Mesothelial cell of epicardium (in vitro differentiated cells): ENCODE measurements at regions not wholly inside any gene's neighbourhood (a gene's known extent, or its start where the extent isn't known, plus 50 kb on each side); places are given as distances from the start of the nearest gene placed in this dataset.
"Not testable (repeated sequence)": the region's sequence is repeated elsewhere in the genome, so short reads cannot be mapped to it uniquely, and the experiment has no call there.

ENCODE experiments used
- DNase-seq, 2 experiments: peaks; one replicate each; pipeline ENCODE4 v3.0.0; 2021; ENCODE audit warnings: low spot score in 2 of 2; ENCODE audit not compliant: unreplicated experiment in 2 of 2
- H3K27ac Mint-ChIP-seq: 2 replicates; pipeline ENCODE4 v1.8.0; 2021; ENCODE audit warnings: mixed read lengths
- H3K27me3 Mint-ChIP-seq: 2 replicates; pipeline ENCODE4 v1.8.0; 2021; ENCODE audit warnings: low read depth, mixed read lengths
- H3K36me3 Mint-ChIP-seq: 2 replicates; pipeline ENCODE4 v1.8.0; 2021; ENCODE audit warnings: mixed read lengths
- H3K4me1 Mint-ChIP-seq: 2 replicates; pipeline ENCODE4 v1.8.0; 2021; ENCODE audit warnings: mixed read lengths
- H3K4me3 Mint-ChIP-seq: 2 replicates; pipeline ENCODE4 v1.8.0; 2021; ENCODE audit warnings: mild to moderate bottlenecking, moderate library complexity, mixed read lengths
- H3K9me3 Mint-ChIP-seq: 2 replicates; pipeline ENCODE4 v1.8.0; 2021; ENCODE audit warnings: mixed read lengths
- TF ChIP-seq, protein P1 (sequence below): fragments of 200-600 bp; sonication (generic); IDR thresholded peaks from one replicate; pipeline ENCODE4 v1.5.0; 2021; ENCODE audit warnings: antibody characterized with exemption; ENCODE audit not compliant: unreplicated experiment

- H3K9me3 Mint-ChIP-seq: no peaks in the 10 kb centered on the region
- H3K27me3 Mint-ChIP-seq: no peaks in the 10 kb centered on the region
- TF ChIP-seq, protein P1, sequence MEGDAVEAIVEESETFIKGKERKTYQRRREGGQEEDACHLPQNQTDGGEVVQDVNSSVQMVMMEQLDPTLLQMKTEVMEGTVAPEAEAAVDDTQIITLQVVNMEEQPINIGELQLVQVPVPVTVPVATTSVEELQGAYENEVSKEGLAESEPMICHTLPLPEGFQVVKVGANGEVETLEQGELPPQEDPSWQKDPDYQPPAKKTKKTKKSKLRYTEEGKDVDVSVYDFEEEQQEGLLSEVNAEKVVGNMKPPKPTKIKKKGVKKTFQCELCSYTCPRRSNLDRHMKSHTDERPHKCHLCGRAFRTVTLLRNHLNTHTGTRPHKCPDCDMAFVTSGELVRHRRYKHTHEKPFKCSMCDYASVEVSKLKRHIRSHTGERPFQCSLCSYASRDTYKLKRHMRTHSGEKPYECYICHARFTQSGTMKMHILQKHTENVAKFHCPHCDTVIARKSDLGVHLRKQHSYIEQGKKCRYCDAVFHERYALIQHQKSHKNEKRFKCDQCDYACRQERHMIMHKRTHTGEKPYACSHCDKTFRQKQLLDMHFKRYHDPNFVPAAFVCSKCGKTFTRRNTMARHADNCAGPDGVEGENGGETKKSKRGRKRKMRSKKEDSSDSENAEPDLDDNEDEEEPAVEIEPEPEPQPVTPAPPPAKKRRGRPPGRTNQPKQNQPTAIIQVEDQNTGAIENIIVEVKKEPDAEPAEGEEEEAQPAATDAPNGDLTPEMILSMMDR: no peak
- no peak overlapping the region for H3K4me3 Mint-ChIP-seq
- H3K36me3 Mint-ChIP-seq: no peaks in the 10 kb centered on the region
- no peak for DNase-seq
- no peaks in the 10 kb centered on the region for H3K4me1 Mint-ChIP-seq
- no peak overlapping the region for H3K27ac Mint-ChIP-seq
These were observed 1270.5 kb downstream of the ARAP2 start for GRCh38 chr4:34973650-34974312.

DNA sequence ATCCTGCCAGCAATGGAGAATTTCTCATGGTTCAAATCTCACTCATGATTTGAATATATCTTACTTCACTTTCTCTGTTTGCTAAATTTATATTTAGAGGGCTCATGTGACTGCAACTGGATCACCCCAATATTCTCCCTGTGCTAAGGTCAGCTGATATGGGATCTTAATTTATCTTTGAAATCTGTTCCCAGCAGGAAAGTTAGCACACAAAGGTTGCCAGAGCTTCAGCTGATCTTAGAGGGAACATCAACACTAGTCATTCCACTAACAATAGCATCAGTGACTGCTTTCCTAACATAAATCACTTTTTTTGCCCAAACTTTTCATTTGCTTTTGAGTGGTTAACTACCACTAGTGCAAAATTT lies 1270.0 kb downstream of the ARAP2 start:
- Mint-ChIP-seq H3K36me3 (no peaks in the 10 kb centered on the region), H3K4me3 (no peak overlapping the region), H3K27ac (no peak overlapping the region), H3K27me3 (no peaks in the 10 kb centered on the region), H3K4me1 (no peaks in the 10 kb centered on the region), H3K9me3 (no peaks in the 10 kb centered on the region)
- TF ChIP-seq, protein P1: no peak
- no peak for DNase-seq

GRCh38 chr4:35021222-35021621 lies 1223.1 kb downstream of the ARAP2 start:
- not testable (repeated sequence) for H3K36me3 Mint-ChIP-seq, H3K27me3 Mint-ChIP-seq, H3K27ac Mint-ChIP-seq, H3K4me3 Mint-ChIP-seq, H3K4me1 Mint-ChIP-seq, DNase-seq
- peaks cover 34% of the 10 kb centered on the region for H3K9me3 Mint-ChIP-seq

- H3K9me3 Mint-ChIP-seq: peaks cover 18% of the 10 kb centered on the region
- TF ChIP-seq, protein P1: no peak
- H3K4me1 Mint-ChIP-seq: no peaks in the 10 kb centered on the region
- no peak overlapping the region for H3K27ac Mint-ChIP-seq
- no peak overlapping the region for H3K4me3 Mint-ChIP-seq
- DNase-seq: no peak
- no peaks in the 10 kb centered on the region for H3K27me3 Mint-ChIP-seq
- no peaks in the 10 kb centered on the region for H3K36me3 Mint-ChIP-seq
These were observed 1219.0 kb downstream of the ARAP2 start for GRCh38 chr4:35025152-35025834.

DNA sequence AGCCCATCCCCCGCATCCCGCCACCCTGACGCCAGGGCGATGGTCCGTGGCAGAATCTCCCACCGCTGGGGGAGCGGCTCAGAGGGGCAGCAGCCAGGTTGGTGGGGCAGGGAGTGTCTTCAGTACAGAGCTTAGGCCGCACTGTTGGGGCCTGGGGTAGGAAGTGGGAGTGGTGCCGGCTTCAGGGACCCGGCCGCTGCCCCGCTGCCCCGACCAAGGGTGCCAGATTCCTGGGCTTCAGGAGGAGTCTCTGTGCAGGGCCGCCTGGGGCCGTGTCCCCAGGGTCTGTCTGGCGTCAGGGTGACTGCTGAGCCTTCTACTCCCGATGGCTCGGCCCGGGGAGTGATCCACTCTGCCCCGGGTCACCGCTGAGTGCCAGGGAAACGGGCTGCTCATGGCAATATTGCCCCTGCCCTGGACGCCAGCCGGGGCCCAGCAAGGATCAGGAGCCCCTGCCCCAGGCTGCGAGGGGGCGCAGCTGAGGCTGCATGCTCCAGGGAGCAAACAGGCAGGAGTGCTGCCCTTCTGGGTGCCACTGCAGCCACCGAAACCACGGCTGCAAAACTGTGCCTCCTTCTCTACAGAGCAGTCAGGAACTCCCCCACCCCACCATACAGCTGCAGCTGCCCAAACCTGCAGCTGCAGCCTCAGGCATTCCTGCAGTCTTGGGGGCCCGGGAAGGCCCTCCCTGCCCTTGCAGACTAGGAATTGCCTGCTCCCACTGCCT lies 1206.1 kb downstream of the ARAP2 start:
- H3K27me3 Mint-ChIP-seq: no peaks in the 10 kb centered on the region
- H3K4me1 Mint-ChIP-seq: no peaks in the 10 kb centered on the region
- no peak overlapping the region for H3K4me3 Mint-ChIP-seq
- no peak overlapping the region for H3K27ac Mint-ChIP-seq
- peaks cover 6% of the 10 kb centered on the region for H3K9me3 Mint-ChIP-seq
- DNase-seq: no peak
- TF ChIP-seq, protein P1: no peak
- H3K36me3 Mint-ChIP-seq: no peaks in the 10 kb centered on the region

DNA sequence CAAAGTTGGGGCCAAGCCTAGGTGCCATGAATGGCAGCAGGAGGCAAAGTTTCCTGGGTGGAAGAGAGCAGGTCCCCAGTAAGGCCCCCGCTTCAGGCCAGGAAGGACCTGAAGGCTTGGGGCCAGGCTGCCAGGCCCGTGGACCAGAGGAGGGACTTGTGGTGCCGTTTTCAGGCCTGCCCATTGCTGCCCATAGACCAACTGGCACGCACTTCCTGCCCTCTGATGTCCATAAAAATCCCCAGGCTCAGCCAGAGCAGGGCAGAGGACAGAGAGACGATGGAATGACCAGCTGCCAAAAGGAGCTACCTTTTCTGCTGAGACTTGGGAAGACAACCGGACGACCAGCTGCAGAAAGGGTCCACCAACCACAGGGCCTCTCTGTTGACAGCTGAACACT lies 1205.5 kb downstream of the ARAP2 start:
- peaks cover 3% of the 10 kb centered on the region for H3K9me3 Mint-ChIP-seq
- no peak overlapping the region for H3K27ac Mint-ChIP-seq
- TF ChIP-seq, protein P1: no peak
- no peak overlapping the region for H3K4me3 Mint-ChIP-seq
- no peaks in the 10 kb centered on the region for H3K36me3 Mint-ChIP-seq
- no peaks in the 10 kb centered on the region for H3K4me1 Mint-ChIP-seq
- no peaks in the 10 kb centered on the region for H3K27me3 Mint-ChIP-seq
- DNase-seq: no peak
